GM23248 (cell line): ENCODE measurements at regions not wholly inside any gene's neighbourhood (a gene's known extent, or its start where the extent isn't known, plus 50 kb on each side); places are given as distances from the start of the nearest gene placed in this dataset.

Source experiments
- EZH2 ChIP-seq: fragments of 200-600 bp; sonication (generic); IDR thresholded peaks from 2 replicates; pipeline ENCODE4 v1.6.1; 2018; ENCODE audit warnings: antibody characterized with exemption, mild to moderate bottlenecking; ENCODE audit not compliant: insufficient read depth, poor library complexity, severe bottlenecking
- EZH2phosphoT487 ChIP-seq: fragments of 200-600 bp; sonication (generic); IDR thresholded peaks from 2 replicates; pipeline ENCODE4 v1.6.1; 2018; ENCODE audit warnings: antibody characterized with exemption, moderate library complexity, mild to moderate bottlenecking, low read depth; ENCODE audit not compliant: insufficient read depth

DNA sequence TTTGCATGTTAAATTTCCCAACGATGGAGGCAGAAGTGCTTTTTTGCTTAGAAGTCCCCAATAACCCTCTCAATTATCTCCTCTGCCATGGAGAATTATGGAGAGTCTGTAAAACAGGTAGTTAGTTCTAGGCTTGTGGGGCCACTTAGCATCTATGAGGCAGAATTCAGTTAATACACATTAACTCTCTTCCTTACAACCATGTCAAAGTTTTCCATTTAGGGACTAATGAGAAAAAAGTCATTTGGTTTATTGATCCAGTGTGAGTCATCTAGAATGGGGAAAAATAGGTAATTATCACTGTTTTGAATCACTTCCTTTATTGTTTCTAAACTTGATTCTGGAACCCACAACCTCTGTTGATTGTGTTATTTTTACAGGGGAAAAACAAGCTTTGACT, 229.1 kb upstream of the COX10 start:
- no peak for TF ChIP-seq EZH2
- no peak for TF ChIP-seq EZH2phosphoT487
